Muscle layer of duodenum (tissue), 2 donors: ENCODE measurements at regions not wholly inside any gene's neighbourhood (a gene's known extent, or its start where the extent isn't known, plus 50 kb on each side); places are given as distances from the start of the nearest gene placed in this dataset.

Source experiments
- H3K27ac ChIP-seq: one replicate; pipeline ENCODE4 v1.7.0; 2013; ENCODE audit warnings: mild to moderate bottlenecking, low read length
- H3K27me3 ChIP-seq: one replicate; pipeline ENCODE4 v1.7.0; 2013; ENCODE audit warnings: low read depth, mild to moderate bottlenecking, control low read depth, low read length
- H3K36me3 ChIP-seq, 2 donors: one replicate each; pipeline ENCODE4 v1.7.0; 2013; ENCODE audit warnings: low read length in 2 of 2, control low read depth in 1 of 2, mild to moderate bottlenecking in 1 of 2; ENCODE audit not compliant: insufficient read depth in 2 of 2, control insufficient read depth in 1 of 2
- H3K4me1 ChIP-seq, 2 donors: one replicate each; pipeline ENCODE4 v1.7.0; 2013; ENCODE audit warnings: low read length in 2 of 2, mild to moderate bottlenecking in 2 of 2, control low read depth in 1 of 2, moderate library complexity in 1 of 2; ENCODE audit not compliant: insufficient read depth in 2 of 2, control insufficient read depth in 1 of 2
- H3K4me3 ChIP-seq, 2 donors: one replicate each; pipeline ENCODE4 v1.7.0; 2013; ENCODE audit warnings: low read length in 2 of 2, low read depth in 1 of 2, mild to moderate bottlenecking in 1 of 2
- H3K9me3 ChIP-seq, 2 donors: one replicate each; pipeline ENCODE4 v1.7.0; 2013; ENCODE audit warnings: low read length in 2 of 2, control low read depth in 1 of 2, mild to moderate bottlenecking in 1 of 2; ENCODE audit not compliant: control insufficient read depth in 1 of 2
- donor health status: healthy.

GRCh38 chr1:68675336-68675735, 178.5 kb upstream of the DEPDC1 start:
- no peaks in the 10 kb centered on the region for H3K27me3 ChIP-seq

GRCh38 chr1:68677684-68678351, 180.9 kb upstream of the DEPDC1 start:
- no peaks in the 10 kb centered on the region for H3K9me3 ChIP-seq
- no peaks in the 10 kb centered on the region for H3K36me3 ChIP-seq
- H3K4me3 ChIP-seq: no peak overlapping the region
- H3K4me1 ChIP-seq: no peaks in the 10 kb centered on the region
- H3K27me3 ChIP-seq: no peaks in the 10 kb centered on the region
- H3K27ac ChIP-seq: no peak overlapping the region

More at GRCh38 chr1:68675336-68675735, 178.5 kb upstream of the DEPDC1 start:
- H3K4me3 ChIP-seq: no peak overlapping the region
- H3K4me1 ChIP-seq: no peaks in the 10 kb centered on the region
- H3K36me3 ChIP-seq: no peaks in the 10 kb centered on the region
- no peaks in the 10 kb centered on the region for H3K9me3 ChIP-seq
- no peak overlapping the region for H3K27ac ChIP-seq

GRCh38 chr1:68696221-68696620, 199.3 kb upstream of the DEPDC1 start:
- Histone ChIP-seq H3K9me3 (no peaks in the 10 kb centered on the region), H3K27me3 (no peaks in the 10 kb centered on the region), H3K36me3 (no peaks in the 10 kb centered on the region), H3K27ac (no peak overlapping the region), H3K4me3 (no peak overlapping the region), H3K4me1 (no peaks in the 10 kb centered on the region)

- H3K4me1 ChIP-seq: peaks cover 0 to 8% of the 10 kb centered on the region in 2 donors
- no peaks in the 10 kb centered on the region for H3K27me3 ChIP-seq
- H3K27ac ChIP-seq: no peak overlapping the region
- H3K36me3 ChIP-seq: no peaks in the 10 kb centered on the region
- no peaks in the 10 kb centered on the region for H3K9me3 ChIP-seq
- no peak overlapping the region for H3K4me3 ChIP-seq
Measured at GRCh38 chr1:68703921-68704354, 207.1 kb upstream of the DEPDC1 start.

- no peak overlapping the region for H3K27ac ChIP-seq
- H3K4me1 ChIP-seq: peaks cover 0 to 8% of the 10 kb centered on the region in 2 donors
- H3K27me3 ChIP-seq: no peaks in the 10 kb centered on the region
- H3K9me3 ChIP-seq: peaks cover 0 to 5% of the 10 kb centered on the region in 2 donors
- no peak overlapping the region for H3K4me3 ChIP-seq
- no peaks in the 10 kb centered on the region for H3K36me3 ChIP-seq
Measured at GRCh38 chr1:68704800-68705443, 208.0 kb upstream of the DEPDC1 start.

GRCh38 chr1:68705466-68705865, 208.6 kb upstream of the DEPDC1 start:
- Histone ChIP-seq H3K27me3 (no peaks in the 10 kb centered on the region), H3K4me1 (peaks cover 0 to 8% of the 10 kb centered on the region in 2 donors), H3K36me3 (no peaks in the 10 kb centered on the region), H3K27ac (no peak overlapping the region), H3K4me3 (no peak overlapping the region), H3K9me3 (peaks cover 0 to 10% of the 10 kb centered on the region in 2 donors)

- Histone ChIP-seq H3K4me3 (no peak overlapping the region), H3K27ac (no peak overlapping the region), H3K36me3 (no peaks in the 10 kb centered on the region), H3K27me3 (no peaks in the 10 kb centered on the region), H3K9me3 (peaks cover 0 to 10% of the 10 kb centered on the region in 2 donors), H3K4me1 (peaks cover 0 to 8% of the 10 kb centered on the region in 2 donors)
Measured at GRCh38 chr1:68706639-68707317, 209.9 kb upstream of the DEPDC1 start.

GRCh38 chr1:68717330-68717729, 220.4 kb upstream of the DEPDC1 start:
- Histone ChIP-seq H3K27ac (no peak overlapping the region), H3K36me3 (no peaks in the 10 kb centered on the region), H3K27me3 (no peaks in the 10 kb centered on the region), H3K4me1 (no peaks in the 10 kb centered on the region), H3K9me3 (peaks cover 0 to 3% of the 10 kb centered on the region in 2 donors), H3K4me3 (no peak overlapping the region)

GRCh38 chr1:68720476-68720875, 223.6 kb upstream of the DEPDC1 start:
- H3K9me3 ChIP-seq: no peaks in the 10 kb centered on the region
- no peaks in the 10 kb centered on the region for H3K27me3 ChIP-seq
- no peak overlapping the region for H3K4me3 ChIP-seq
- no peak overlapping the region for H3K27ac ChIP-seq
- H3K4me1 ChIP-seq: peaks cover 0 to 6% of the 10 kb centered on the region in 2 donors
- no peaks in the 10 kb centered on the region for H3K36me3 ChIP-seq

- no peaks in the 10 kb centered on the region for H3K36me3 ChIP-seq
- no peaks in the 10 kb centered on the region for H3K9me3 ChIP-seq
- no peak overlapping the region for H3K4me3 ChIP-seq
- no peaks in the 10 kb centered on the region for H3K27me3 ChIP-seq
- H3K4me1 ChIP-seq: peaks cover 0 to 7% of the 10 kb centered on the region in 2 donors
- H3K27ac ChIP-seq: peak overlapping the region; percentile 2
Measured at GRCh38 chr1:68723791-68724190, 226.9 kb upstream of the DEPDC1 start.

GRCh38 chr1:68725001-68725752, 228.3 kb upstream of the DEPDC1 start:
- Histone ChIP-seq H3K27ac (no peak overlapping the region), H3K27me3 (no peaks in the 10 kb centered on the region), H3K36me3 (no peaks in the 10 kb centered on the region), H3K4me3 (no peak overlapping the region), H3K9me3 (no peaks in the 10 kb centered on the region), H3K4me1 (peaks cover 0 to 7% of the 10 kb centered on the region in 2 donors)
